Activated CD8-positive, alpha-beta T cell treated with anti-CD3 and anti-CD28 coated beads for 36 hours (primary cell): ENCODE measurements at regions not wholly inside any gene's neighbourhood (a gene's known extent, or its start where the extent isn't known, plus 50 kb on each side); places are given as distances from the start of the nearest gene placed in this dataset.
A peak's percentile ranks its signal among the peaks of the same experiment; 100 is the strongest.
"Not testable (repeated sequence)": the region's sequence is repeated elsewhere in the genome, so short reads cannot be mapped to it uniquely, and the experiment has no call there.

Source experiments
- ATAC-seq: fragments of 200-7000 bp; cut with Tn5 transposase; one replicate; pipeline ENCODE4 v1.10.0; 2021; ENCODE audit warnings: mild to moderate bottlenecking, moderate library complexity
- CTCF ChIA-PET: fragments of 350-600 bp; sonication (Branson Sonifier 250); formaldehyde crosslinking; loops from one replicate; lab custom pipeline; 2021; ENCODE audit warnings: antibody characterized with exemption; lab: Charles Lee
- POLR2A ChIA-PET: fragments of 350-600 bp; sonication (Branson Sonifier 250); formaldehyde crosslinking; loops from one replicate; lab custom pipeline; 2021; ENCODE audit warnings: antibody characterized with exemption; lab: Charles Lee
- DNase-seq: peaks from one replicate; pipeline ENCODE4 v3.0.0-alpha.2; 2020
- H3K27ac Mint-ChIP-seq: one replicate; pipeline ENCODE4 v1.8.0; 2021; ENCODE audit warnings: mild to moderate bottlenecking, mixed read lengths
- H3K27me3 Mint-ChIP-seq: one replicate; pipeline ENCODE4 v1.8.0; 2021; ENCODE audit warnings: mixed read lengths
- H3K36me3 Mint-ChIP-seq: one replicate; pipeline ENCODE4 v1.8.0; 2021; ENCODE audit warnings: low read depth, mixed read lengths
- H3K4me1 Mint-ChIP-seq: one replicate; pipeline ENCODE4 v1.8.0; 2021; ENCODE audit warnings: low read depth, mixed read lengths
- H3K4me3 Mint-ChIP-seq: one replicate; pipeline ENCODE4 v1.8.0; 2021; ENCODE audit warnings: mild to moderate bottlenecking, moderate library complexity, mixed read lengths
- H3K9me3 Mint-ChIP-seq: one replicate; pipeline ENCODE4 v1.8.0; 2021; ENCODE audit warnings: mixed read lengths
- CTCF ChIP-seq: fragments of 200-600 bp; IDR thresholded peaks from one replicate; pipeline ENCODE4 v1.8.0; 2022; ENCODE audit warnings: antibody characterized with exemption, mild to moderate bottlenecking
- intact Hi-C: fragments of 100-400 bp; cut with micrococcal nuclease; formaldehyde crosslinking; loops from one replicate; pipeline ENCODE4 v1.10.0; 2022

GRCh38 chr1:79497193-79497773 lies 490.8 kb upstream of the ADGRL4 start:
- intact Hi-C loops = no loop called here
- H3K36me3 Mint-ChIP-seq = no peaks in the 10 kb centered on the region
- H3K4me1 Mint-ChIP-seq = no peaks in the 10 kb centered on the region
- CTCF ChIA-PET = interaction anchor here (0.7 to 1.0 kb wide), 3 partner anchors 10 to 75 kb away, joined by 3 to 6 read pairs (median 3); no protein-coding TSS in a partner anchor
- H3K9me3 Mint-ChIP-seq = no peaks in the 10 kb centered on the region
- peak; percentile 61 for TF ChIP-seq CTCF
- H3K27me3 Mint-ChIP-seq = no peaks in the 10 kb centered on the region
- no peak overlapping the region for H3K27ac Mint-ChIP-seq
- H3K4me3 Mint-ChIP-seq = no peak overlapping the region
- no peak for ATAC-seq
- peak; percentile 6 for DNase-seq
- POLR2A ChIA-PET = interaction anchor here (0.6 kb wide), 1 partner anchor 11 kb away, joined by 3 read pairs; no protein-coding TSS in a partner anchor

GRCh38 chr1:79496129-79496528 lies 489.6 kb upstream of the ADGRL4 start:
- no peak for DNase-seq
- no peak for ATAC-seq

GRCh38 chr1:79493702-79494101 lies 487.2 kb upstream of the ADGRL4 start:
- H3K27ac Mint-ChIP-seq, DNase-seq, POLR2A ChIA-PET, H3K27me3 Mint-ChIP-seq, ATAC-seq, H3K4me1 Mint-ChIP-seq, H3K4me3 Mint-ChIP-seq, H3K36me3 Mint-ChIP-seq, intact Hi-C loops, H3K9me3 Mint-ChIP-seq, CTCF ChIA-PET: not testable (repeated sequence)

More at GRCh38 chr1:79496129-79496528, 489.6 kb upstream of the ADGRL4 start:
- ChIA-PET CTCF (interaction anchor here (1.0 kb wide), 1 partner anchor 74 kb away, joined by 3 read pairs; no protein-coding TSS in a partner anchor), POLR2A (no interaction called here)
- Mint-ChIP-seq H3K27ac (no peak overlapping the region), H3K27me3 (no peaks in the 10 kb centered on the region), H3K9me3 (no peaks in the 10 kb centered on the region), H3K4me1 (no peaks in the 10 kb centered on the region), H3K4me3 (no peak overlapping the region), H3K36me3 (no peaks in the 10 kb centered on the region)
- TF ChIP-seq CTCF = no peak
- intact Hi-C loops = no loop called here

- H3K36me3 Mint-ChIP-seq, ATAC-seq, H3K9me3 Mint-ChIP-seq, POLR2A ChIA-PET, H3K4me1 Mint-ChIP-seq, intact Hi-C loops, H3K27me3 Mint-ChIP-seq, H3K4me3 Mint-ChIP-seq, H3K27ac Mint-ChIP-seq, DNase-seq: not testable (repeated sequence)
- CTCF ChIA-PET = interaction anchor here (2.2 kb wide), 1 partner anchor 8 kb away, joined by 6 read pairs; no protein-coding TSS in a partner anchor
Measured at GRCh38 chr1:79488572-79489121, 482.1 kb upstream of the ADGRL4 start.

GRCh38 chr1:79478728-79479373 lies 472.3 kb upstream of the ADGRL4 start:
- no peaks in the 10 kb centered on the region for H3K27me3 Mint-ChIP-seq
- POLR2A ChIA-PET = no interaction called here
- DNase-seq (no peak), ATAC-seq (no peak)
- intact Hi-C loops = no loop called here
- no peaks in the 10 kb centered on the region for H3K36me3 Mint-ChIP-seq
- CTCF ChIA-PET = no interaction called here
- peaks cover 1% of the 10 kb centered on the region for H3K9me3 Mint-ChIP-seq
- no peak for TF ChIP-seq CTCF
- no peak overlapping the region for H3K4me3 Mint-ChIP-seq
- no peaks in the 10 kb centered on the region for H3K4me1 Mint-ChIP-seq
- no peak overlapping the region for H3K27ac Mint-ChIP-seq

GRCh38 chr1:79478160-79478559 lies 471.6 kb upstream of the ADGRL4 start:
- H3K4me1 Mint-ChIP-seq = no peaks in the 10 kb centered on the region
- no peaks in the 10 kb centered on the region for H3K36me3 Mint-ChIP-seq
- H3K27me3 Mint-ChIP-seq = no peaks in the 10 kb centered on the region
- no peak for TF ChIP-seq CTCF
- POLR2A ChIA-PET = no interaction called here
- no peak overlapping the region for H3K4me3 Mint-ChIP-seq
- intact Hi-C loops = no loop called here
- no peak overlapping the region for H3K27ac Mint-ChIP-seq
- CTCF ChIA-PET = no interaction called here
- peaks cover 1% of the 10 kb centered on the region for H3K9me3 Mint-ChIP-seq
- DNase-seq (no peak), ATAC-seq (no peak)
